Gastrocnemius medialis (tissue), 4 donors: ENCODE measurements at regions not wholly inside any gene's neighbourhood (a gene's known extent, or its start where the extent isn't known, plus 50 kb on each side); places are given as distances from the start of the nearest gene placed in this dataset.
"Not testable (repeated sequence)": the region's sequence is repeated elsewhere in the genome, so short reads cannot be mapped to it uniquely, and the experiment has no call there.

Source experiments
- ATAC-seq, 2 donors: fragments of 150-250 bp; one replicate each; pipeline ENCODE4 v1.9.1; 2016
- DNase-seq, 2 donors: peaks; one replicate each; pipeline ENCODE4 v3.0.0-alpha.2; 2019
- H3K27ac ChIP-seq, 4 donors: fragments of 200-600 bp; sonication (generic); 1 replicate in 1 of 4; 2 replicates in 3 of 4; pipeline ENCODE4 v1.5.1; 2016 to 2018; ENCODE audit warnings: mild to moderate bottlenecking in 2 of 4, moderate library complexity in 1 of 4
- H3K27me3 ChIP-seq, 3 donors: fragments of 200-600 bp; sonication (generic) in 2 of 3; 1 replicate in 1 of 3; 2 replicates in 2 of 3; pipeline versions ENCODE4 v1.5.1 to v1.6.0; 2016 to 2019; ENCODE audit warnings: mild to moderate bottlenecking in 1 of 3, moderate library complexity in 1 of 3
- H3K36me3 ChIP-seq, 2 donors: fragments of 200-600 bp; sonication (generic) in 1 of 2; one replicate each; pipeline ENCODE4 v1.5.1; 2017 to 2018
- H3K4me1 ChIP-seq, 2 donors: fragments of 200-600 bp; sonication (generic) in 1 of 2; one replicate each; pipeline ENCODE4 v1.5.1; 2016 to 2017; ENCODE audit warnings: mild to moderate bottlenecking in 2 of 2
- H3K4me3 ChIP-seq, 4 donors: fragments of 200-600 bp; sonication (generic) in 3 of 4; 1 replicate in 1 of 4; 2 replicates in 3 of 4; pipeline ENCODE4 v1.5.1; 2016 to 2019; ENCODE audit warnings: mild to moderate bottlenecking in 2 of 4
- H3K9me3 ChIP-seq, 3 donors: fragments of 200-600 bp; sonication (generic) in 2 of 3; 1 replicate in 1 of 3; 2 replicates in 2 of 3; pipeline ENCODE4 v1.5.1; 2016 to 2019
- POLR2A ChIP-seq, 2 donors: fragments of 450-650 bp; IDR thresholded peaks; one replicate each; pipeline ENCODE4 v1.6.1; 2017; ENCODE audit warnings: antibody characterized with exemption in 2 of 2, mild to moderate bottlenecking in 2 of 2, moderate library complexity in 2 of 2
- in situ Hi-C, 4 donors: fragments of 200-750 bp; cut with MboI; loops; one replicate each; pipeline versions ENCODE4 v1.15.0 to v1.8.0; 2017; ENCODE audit warnings: low sequenced_read_pairs in 4 of 4
- intact Hi-C: fragments of 100-400 bp; cut with DNase I; formaldehyde crosslinking; loops from one replicate; pipeline ENCODE4 v1.15.1; 2023; ENCODE audit warnings: low total_unique reads
- TF ChIP-seq, protein P1 (sequence below), 5 experiments: fragments of 450-650 bp in 3 of 5; fragments of 200-600 bp in 2 of 5; sonication (generic) in 2 of 5; IDR thresholded peaks in 4 of 5; conservative IDR thresholded peaks in 1 of 5; 1 replicate in 4 of 5; 2 replicates in 1 of 5; pipeline ENCODE4 v1.5.1; 2016 to 2019; ENCODE audit warnings: antibody characterized with exemption in 5 of 5, mild to moderate bottlenecking in 3 of 5, moderate library complexity in 3 of 5

DNA sequence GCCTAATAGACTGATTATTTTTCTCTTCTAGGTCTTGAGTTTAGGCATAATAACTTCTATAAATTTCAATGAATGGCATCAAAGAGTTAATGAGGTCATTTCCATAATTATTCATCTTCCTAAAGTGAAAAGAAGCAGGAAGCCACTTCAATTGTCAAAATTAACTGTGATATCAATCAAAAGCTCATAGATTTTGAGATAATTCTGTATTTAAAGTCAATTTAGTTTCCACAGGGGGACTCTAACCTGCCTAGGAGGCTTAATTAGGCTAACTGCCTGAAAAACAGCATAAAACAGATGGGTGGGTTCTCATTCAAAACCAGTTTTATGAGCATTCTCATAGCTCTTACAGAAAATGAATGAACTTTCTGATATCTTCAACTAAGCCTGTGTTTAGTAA lies 177.8 kb downstream of the OTOL1 start:
- intact Hi-C loops: no loop called here
- in situ Hi-C loops: no loop called here
- H3K36me3 ChIP-seq: no peaks in the 10 kb centered on the region

DNA sequence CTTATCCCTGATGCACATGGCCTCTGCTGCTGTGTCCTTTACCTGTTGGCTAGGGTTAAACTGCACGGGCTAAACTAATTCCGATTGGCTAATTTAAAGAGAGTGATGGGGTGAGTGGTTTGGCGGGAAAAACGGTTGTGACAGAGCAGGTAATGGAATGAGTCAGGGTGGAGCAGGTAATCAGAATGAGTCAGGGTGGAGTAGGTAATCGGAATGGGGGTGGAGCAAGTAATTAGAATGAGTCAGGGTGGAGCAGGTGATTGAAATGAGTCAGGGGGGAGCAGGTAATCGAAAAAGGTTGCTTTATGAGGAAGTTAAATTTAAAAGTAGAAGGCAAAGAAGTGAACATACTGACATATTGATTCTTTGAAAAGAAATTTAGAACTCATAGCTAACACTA lies 185.2 kb downstream of the OTOL1 start:
- H3K9me3 ChIP-seq, H3K4me3 ChIP-seq, H3K27ac ChIP-seq, ATAC-seq, H3K27me3 ChIP-seq, H3K4me1 ChIP-seq, DNase-seq, intact Hi-C loops, in situ Hi-C loops, H3K36me3 ChIP-seq: not testable (repeated sequence)

More for the DNA sequence above, 177.8 kb downstream of the OTOL1 start:
- Histone ChIP-seq H3K27me3 (no peaks in the 10 kb centered on the region), H3K4me1 (no peaks in the 10 kb centered on the region), H3K27ac (no peak overlapping the region), H3K9me3 (no peaks in the 10 kb centered on the region), H3K4me3 (no peak overlapping the region)
- TF ChIP-seq, protein P1, sequence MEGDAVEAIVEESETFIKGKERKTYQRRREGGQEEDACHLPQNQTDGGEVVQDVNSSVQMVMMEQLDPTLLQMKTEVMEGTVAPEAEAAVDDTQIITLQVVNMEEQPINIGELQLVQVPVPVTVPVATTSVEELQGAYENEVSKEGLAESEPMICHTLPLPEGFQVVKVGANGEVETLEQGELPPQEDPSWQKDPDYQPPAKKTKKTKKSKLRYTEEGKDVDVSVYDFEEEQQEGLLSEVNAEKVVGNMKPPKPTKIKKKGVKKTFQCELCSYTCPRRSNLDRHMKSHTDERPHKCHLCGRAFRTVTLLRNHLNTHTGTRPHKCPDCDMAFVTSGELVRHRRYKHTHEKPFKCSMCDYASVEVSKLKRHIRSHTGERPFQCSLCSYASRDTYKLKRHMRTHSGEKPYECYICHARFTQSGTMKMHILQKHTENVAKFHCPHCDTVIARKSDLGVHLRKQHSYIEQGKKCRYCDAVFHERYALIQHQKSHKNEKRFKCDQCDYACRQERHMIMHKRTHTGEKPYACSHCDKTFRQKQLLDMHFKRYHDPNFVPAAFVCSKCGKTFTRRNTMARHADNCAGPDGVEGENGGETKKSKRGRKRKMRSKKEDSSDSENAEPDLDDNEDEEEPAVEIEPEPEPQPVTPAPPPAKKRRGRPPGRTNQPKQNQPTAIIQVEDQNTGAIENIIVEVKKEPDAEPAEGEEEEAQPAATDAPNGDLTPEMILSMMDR (IDR thresholded peaks at IDR 0.05 in 4 of 5, conservative IDR thresholded peaks at IDR 0.05 in 1 of 5): no peak
- no peak for TF ChIP-seq POLR2A (IDR thresholded peaks at IDR 0.05)
- DNase-seq (no peak), ATAC-seq (no peak)

DNA sequence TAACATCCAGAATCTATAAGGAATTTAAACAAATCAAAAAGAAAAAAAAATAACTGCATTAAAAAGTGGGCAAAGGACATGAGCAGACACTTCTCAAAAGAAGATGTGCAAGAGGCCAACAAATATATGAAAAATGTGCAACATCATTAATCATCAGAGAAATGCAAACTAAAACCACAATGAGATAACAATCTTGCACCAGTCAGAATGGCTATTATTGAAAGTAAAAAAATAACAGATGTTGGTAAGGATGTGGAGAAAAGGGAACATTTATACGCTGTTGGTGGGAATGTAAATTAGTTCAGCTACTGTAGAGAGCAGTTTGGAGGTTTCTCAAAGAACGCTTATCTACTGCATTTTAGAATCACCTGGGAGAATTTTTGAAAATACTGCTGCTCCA lies 186.1 kb downstream of the OTOL1 start:
- ATAC-seq (no peak), DNase-seq (no peak)
- Histone ChIP-seq H3K27me3 (no peaks in the 10 kb centered on the region), H3K4me3 (no peak overlapping the region), H3K36me3 (no peaks in the 10 kb centered on the region), H3K27ac (no peak overlapping the region), H3K9me3 (no peaks in the 10 kb centered on the region), H3K4me1 (no peaks in the 10 kb centered on the region)
- in situ Hi-C loops: no loop called here
- intact Hi-C loops: no loop called here
- TF ChIP-seq, protein P1 (IDR thresholded peaks at IDR 0.05 in 4 of 5, conservative IDR thresholded peaks at IDR 0.05 in 1 of 5): no peak
- no peak for TF ChIP-seq POLR2A (IDR thresholded peaks at IDR 0.05)

DNA sequence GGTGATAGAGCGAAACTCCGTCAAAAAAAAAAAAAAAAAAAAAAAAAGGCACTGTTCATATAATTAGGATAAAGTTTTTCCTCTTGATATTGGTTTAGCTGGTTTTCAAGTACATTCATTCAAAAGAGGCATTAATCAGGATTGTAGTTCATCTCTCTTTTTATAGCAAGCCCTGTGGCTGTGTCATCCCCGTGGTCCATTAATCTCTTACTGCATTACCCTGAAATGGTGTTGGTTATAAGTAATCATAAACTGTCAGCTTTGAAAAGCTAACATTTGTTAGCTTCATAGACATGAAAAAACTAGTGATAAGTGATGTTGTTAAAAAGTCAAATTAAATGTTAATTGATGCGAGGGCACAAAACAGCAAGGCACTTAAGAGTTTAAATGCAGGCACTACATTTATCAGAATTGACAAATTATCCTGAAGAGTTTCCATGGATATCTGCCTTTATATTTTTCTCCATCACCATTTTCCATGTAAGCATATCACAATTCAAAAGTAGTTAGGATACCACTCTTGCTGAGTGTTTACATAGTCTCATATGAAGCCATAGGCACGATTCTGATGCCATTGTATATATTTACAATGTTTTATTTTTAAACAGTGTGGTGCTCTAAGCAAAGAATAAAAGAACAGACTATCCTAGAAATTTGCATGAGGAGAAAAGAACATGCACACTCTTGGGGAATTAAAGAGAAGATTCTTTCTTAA lies 193.1 kb downstream of the OTOL1 start:
- H3K4me1 ChIP-seq: no peaks in the 10 kb centered on the region
- H3K36me3 ChIP-seq: no peaks in the 10 kb centered on the region
- H3K27ac ChIP-seq: no peak overlapping the region
- no peaks in the 10 kb centered on the region for H3K9me3 ChIP-seq
- intact Hi-C loops: no loop called here
- ATAC-seq: no peak
- H3K4me3 ChIP-seq: no peak overlapping the region
- in situ Hi-C loops: no loop called here
- no peak for DNase-seq
- no peak for TF ChIP-seq POLR2A (IDR thresholded peaks at IDR 0.05)
- TF ChIP-seq, protein P1 (IDR thresholded peaks at IDR 0.05 in 4 of 5, conservative IDR thresholded peaks at IDR 0.05 in 1 of 5): no peak
- H3K27me3 ChIP-seq: no peaks in the 10 kb centered on the region

DNA sequence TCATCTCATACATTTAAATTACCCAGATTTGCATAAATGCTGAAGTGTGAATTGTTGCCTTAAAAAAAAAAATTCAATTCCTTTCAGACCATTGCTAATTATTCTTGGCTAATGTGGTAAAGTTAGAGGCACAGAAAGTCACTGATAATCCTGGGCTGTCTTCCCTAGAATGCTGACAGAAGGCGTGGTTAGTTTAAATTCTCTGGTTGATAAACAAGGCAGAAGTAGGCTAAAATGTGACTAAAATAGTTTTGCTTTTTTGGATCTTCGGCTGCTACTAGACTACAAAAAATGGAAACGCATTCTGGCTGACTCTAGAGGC lies 193.7 kb downstream of the OTOL1 start:
- TF ChIP-seq, protein P1 (IDR thresholded peaks at IDR 0.05 in 4 of 5, conservative IDR thresholded peaks at IDR 0.05 in 1 of 5): no peak
- no peak for TF ChIP-seq POLR2A (IDR thresholded peaks at IDR 0.05)
- Histone ChIP-seq H3K36me3 (no peaks in the 10 kb centered on the region), H3K27ac (no peak overlapping the region), H3K27me3 (no peaks in the 10 kb centered on the region), H3K4me1 (no peaks in the 10 kb centered on the region), H3K9me3 (no peaks in the 10 kb centered on the region), H3K4me3 (no peak overlapping the region)
- in situ Hi-C loops (no loop called here), intact Hi-C loops (no loop called here)
- ATAC-seq (no peak), DNase-seq (no peak)
